Fibroblast of skin of scalp (primary cell): ENCODE measurements at regions not wholly inside any gene's neighbourhood (a gene's known extent, or its start where the extent isn't known, plus 50 kb on each side); places are given as distances from the start of the nearest gene placed in this dataset.
"Not testable (repeated sequence)": the region's sequence is repeated elsewhere in the genome, so short reads cannot be mapped to it uniquely, and the experiment has no call there.

Experiments used
- DNase-seq: peaks from one replicate; pipeline ENCODE4 v3.0.0-alpha.2; 2013

- DNase-seq, result peak; percentile 2
Observed at GRCh38 chr7:13731643-13732042, 257.8 kb downstream of the ETV1 start.

- DNase-seq, result no peak
Observed at GRCh38 chr7:13737563-13737962, 251.9 kb downstream of the ETV1 start.

GRCh38 chr7:13742126-13742525 is 247.3 kb downstream of the ETV1 start:
- DNase-seq, result peak; percentile 29

GRCh38 chr7:13742811-13743210 is 246.7 kb downstream of the ETV1 start:
- peak; percentile 26 for DNase-seq

- DNase-seq, result no peak
Observed at GRCh38 chr7:13743226-13743625, 246.2 kb downstream of the ETV1 start.

GRCh38 chr7:13745530-13745929 is 243.9 kb downstream of the ETV1 start:
- DNase-seq, result no peak

GRCh38 chr7:13748998-13749397 is 240.5 kb downstream of the ETV1 start:
- DNase-seq, result no peak

- DNase-seq, result no peak
Observed at GRCh38 chr7:13749636-13750035, 239.8 kb downstream of the ETV1 start.

GRCh38 chr7:13751766-13752165 is 237.7 kb downstream of the ETV1 start:
- DNase-seq, result no peak

- DNase-seq, result no peak
Observed at GRCh38 chr7:13757841-13758240, 231.6 kb downstream of the ETV1 start.

- DNase-seq, result not testable (repeated sequence)
Observed at GRCh38 chr7:13765853-13766252, 223.6 kb downstream of the ETV1 start.

- DNase-seq, result no peak
Observed at GRCh38 chr7:13770305-13770704, 219.2 kb downstream of the ETV1 start.

GRCh38 chr7:13774976-13775375 is 214.5 kb downstream of the ETV1 start:
- DNase-seq, result no peak

- no peak for DNase-seq
Observed at GRCh38 chr7:13777242-13777641, 212.2 kb downstream of the ETV1 start.

- DNase-seq, result peak; percentile 18
Observed at GRCh38 chr7:13778967-13779366, 210.5 kb downstream of the ETV1 start.

GRCh38 chr7:13790611-13791010 is 198.9 kb downstream of the ETV1 start:
- no peak for DNase-seq

GRCh38 chr7:13792208-13792607 is 197.3 kb downstream of the ETV1 start:
- DNase-seq, result no peak

- no peak for DNase-seq
Observed at GRCh38 chr7:13793926-13794325, 195.5 kb downstream of the ETV1 start.

- DNase-seq, result peak; percentile 4
Observed at GRCh38 chr7:13794581-13794980, 194.9 kb downstream of the ETV1 start.

GRCh38 chr7:13797545-13797944 is 191.9 kb downstream of the ETV1 start:
- DNase-seq, result peak; percentile 9

- DNase-seq, result peak; percentile 24
Observed at GRCh38 chr7:13800694-13801448, 188.6 kb downstream of the ETV1 start.

- DNase-seq, result no peak
Observed at GRCh38 chr7:13801669-13802068, 187.8 kb downstream of the ETV1 start.

- no peak for DNase-seq
Observed at GRCh38 chr7:13802651-13803050, 186.8 kb downstream of the ETV1 start.

GRCh38 chr7:13803134-13803533 is 186.3 kb downstream of the ETV1 start:
- no peak for DNase-seq
